ENCODE measurements at regions not wholly inside any gene's neighbourhood (a gene's known extent, or its start where the extent isn't known, plus 50 kb on each side); places are given as distances from the start of the nearest gene placed in this dataset.

DNA sequence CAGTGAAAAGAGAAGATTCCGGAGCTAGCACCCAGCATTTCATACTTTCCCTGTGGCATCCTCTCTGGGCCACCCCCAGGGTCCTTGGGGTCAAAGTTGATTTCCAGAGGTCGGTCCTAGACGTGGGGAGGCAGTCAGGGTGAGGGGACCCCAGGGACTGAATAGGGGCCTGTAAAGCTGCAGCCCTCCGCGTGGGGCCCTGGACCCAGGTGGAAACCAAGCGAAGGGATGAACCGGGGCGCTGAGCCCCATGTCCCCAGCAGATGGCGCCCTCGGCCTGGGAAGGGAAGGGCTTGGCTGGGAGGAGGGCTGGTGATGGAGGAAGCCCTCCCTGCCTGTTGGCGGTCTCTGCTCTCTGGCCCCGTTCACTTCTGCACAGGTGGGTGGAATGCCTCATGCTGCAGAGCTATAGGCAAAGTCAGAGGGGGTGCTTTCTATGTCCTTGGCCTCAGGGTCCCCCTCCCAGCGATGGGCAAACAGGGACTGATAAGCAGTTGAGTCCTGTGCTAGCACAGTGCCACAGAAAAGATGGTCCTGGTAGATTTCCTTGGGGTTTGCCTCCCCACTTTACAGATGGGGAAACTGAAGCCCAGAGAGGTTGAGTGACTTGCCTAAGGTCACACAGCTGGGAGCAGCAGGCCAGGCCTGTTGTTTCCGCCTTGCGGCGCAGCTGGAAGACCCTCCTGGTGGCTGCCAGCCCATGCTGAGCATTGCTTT, 163.4 kb upstream of the CIBAR2 start:
- Mint-ChIP-seq H3K27me3 (peaks cover 10% of the 10 kb centered on the region), H3K4me1 (no peaks in the 10 kb centered on the region), H3K9me3 (no peaks in the 10 kb centered on the region), H3K4me3 (no peak overlapping the region), H3K27ac (no peak overlapping the region), H3K36me3 (ENCODE audit: low read depth) (no peaks in the 10 kb centered on the region)
- ATAC-seq (replicated peaks) = peak; percentile 59

DNA sequence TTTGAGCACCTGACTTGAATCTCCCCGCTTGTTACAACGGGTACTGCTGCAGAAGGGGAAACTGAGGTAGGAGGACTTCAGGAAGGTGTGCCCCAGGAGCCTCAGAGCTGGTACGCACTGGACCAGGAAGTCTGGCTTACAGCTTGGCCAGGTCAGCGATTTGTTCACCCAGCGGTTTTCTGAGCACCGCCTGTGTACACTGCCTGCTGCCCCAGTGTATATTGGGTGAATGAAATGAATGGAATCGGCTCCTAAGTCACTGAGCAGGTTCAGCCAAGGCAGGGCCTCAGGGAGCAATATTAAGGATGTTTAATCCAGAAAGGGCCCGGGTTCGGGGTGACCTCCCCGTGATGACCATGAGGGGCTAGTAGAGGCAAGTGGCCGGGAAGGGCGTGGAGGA, 164.0 kb upstream of the CIBAR2 start:
- Mint-ChIP-seq H3K27ac (no peak overlapping the region), H3K4me1 (no peaks in the 10 kb centered on the region), H3K36me3 (ENCODE audit: low read depth) (no peaks in the 10 kb centered on the region), H3K9me3 (no peaks in the 10 kb centered on the region), H3K27me3 (peaks cover 5% of the 10 kb centered on the region), H3K4me3 (no peak overlapping the region)
- no peak for ATAC-seq (replicated peaks)

DNA sequence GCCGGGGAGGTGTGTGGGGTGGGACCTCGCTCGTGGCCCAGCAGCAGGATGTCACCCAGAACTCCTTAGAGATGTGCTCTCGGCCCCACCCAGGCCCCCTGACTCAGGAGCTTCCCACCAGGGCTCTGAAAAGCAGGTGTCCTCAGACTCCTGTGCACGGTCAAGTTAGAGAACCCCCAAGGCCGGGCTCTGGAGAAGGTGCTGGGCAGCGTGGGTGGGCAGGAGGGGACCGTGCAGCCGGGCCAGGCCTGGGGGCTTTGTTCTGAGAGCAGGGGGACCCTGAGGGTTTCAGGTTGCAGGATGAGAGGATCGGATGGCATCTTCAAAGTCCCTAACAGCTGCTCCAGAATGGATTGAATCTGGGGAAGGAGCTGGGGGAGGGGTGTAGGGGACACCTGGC, 164.4 kb upstream of the CIBAR2 start:
- ATAC-seq (replicated peaks) = no peak
- Mint-ChIP-seq H3K27ac (no peak overlapping the region), H3K4me1 (no peaks in the 10 kb centered on the region), H3K36me3 (ENCODE audit: low read depth) (no peaks in the 10 kb centered on the region), H3K9me3 (no peaks in the 10 kb centered on the region), H3K4me3 (no peak overlapping the region), H3K27me3 (peaks cover 3% of the 10 kb centered on the region)

DNA sequence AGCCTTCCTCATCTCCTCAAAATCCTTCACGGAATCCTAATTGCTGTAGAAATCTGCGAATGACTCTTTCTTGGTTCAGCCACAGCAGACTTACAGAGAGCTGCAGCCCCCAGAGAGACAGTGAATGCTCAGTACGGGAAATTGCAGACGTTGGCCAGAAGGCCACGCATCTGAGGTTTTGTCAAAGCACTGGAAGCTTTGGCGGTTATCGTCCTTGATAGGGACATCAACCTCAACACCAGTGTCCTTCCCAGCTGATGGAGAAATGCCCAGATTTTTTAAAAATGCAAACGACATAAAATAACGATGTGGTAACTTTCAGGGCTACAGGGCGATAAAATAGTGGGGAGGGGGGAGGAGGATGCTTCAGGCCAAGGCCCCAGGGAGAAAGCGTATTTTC, 166.6 kb upstream of the CIBAR2 start:
- Mint-ChIP-seq H3K9me3 (no peaks in the 10 kb centered on the region), H3K36me3 (ENCODE audit: low read depth) (no peaks in the 10 kb centered on the region), H3K4me1 (no peaks in the 10 kb centered on the region), H3K27me3 (no peaks in the 10 kb centered on the region), H3K4me3 (no peak overlapping the region), H3K27ac (no peak overlapping the region)
- no peak for ATAC-seq (replicated peaks)

DNA sequence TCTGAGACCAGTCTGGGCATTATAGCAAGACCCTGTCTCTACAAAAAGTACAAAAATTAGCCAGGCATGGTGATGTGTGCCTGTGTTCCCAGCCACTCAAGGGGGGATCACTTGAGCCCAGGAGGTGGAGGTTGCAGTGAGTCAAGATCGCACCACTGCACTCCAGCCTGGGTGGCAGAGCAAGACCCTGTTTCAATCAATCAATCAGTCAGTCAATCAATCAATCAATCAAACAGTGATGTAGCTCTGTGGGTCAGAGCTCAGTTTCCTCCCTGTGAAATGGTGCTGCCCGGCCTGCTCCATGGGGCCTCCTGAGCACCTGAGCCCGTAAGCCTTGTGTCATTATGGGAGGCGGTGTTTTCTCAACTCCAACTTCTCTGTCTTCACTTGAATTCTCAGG, 167.1 kb upstream of the CIBAR2 start:
- H3K27me3 Mint-ChIP-seq = no peaks in the 10 kb centered on the region

DNA sequence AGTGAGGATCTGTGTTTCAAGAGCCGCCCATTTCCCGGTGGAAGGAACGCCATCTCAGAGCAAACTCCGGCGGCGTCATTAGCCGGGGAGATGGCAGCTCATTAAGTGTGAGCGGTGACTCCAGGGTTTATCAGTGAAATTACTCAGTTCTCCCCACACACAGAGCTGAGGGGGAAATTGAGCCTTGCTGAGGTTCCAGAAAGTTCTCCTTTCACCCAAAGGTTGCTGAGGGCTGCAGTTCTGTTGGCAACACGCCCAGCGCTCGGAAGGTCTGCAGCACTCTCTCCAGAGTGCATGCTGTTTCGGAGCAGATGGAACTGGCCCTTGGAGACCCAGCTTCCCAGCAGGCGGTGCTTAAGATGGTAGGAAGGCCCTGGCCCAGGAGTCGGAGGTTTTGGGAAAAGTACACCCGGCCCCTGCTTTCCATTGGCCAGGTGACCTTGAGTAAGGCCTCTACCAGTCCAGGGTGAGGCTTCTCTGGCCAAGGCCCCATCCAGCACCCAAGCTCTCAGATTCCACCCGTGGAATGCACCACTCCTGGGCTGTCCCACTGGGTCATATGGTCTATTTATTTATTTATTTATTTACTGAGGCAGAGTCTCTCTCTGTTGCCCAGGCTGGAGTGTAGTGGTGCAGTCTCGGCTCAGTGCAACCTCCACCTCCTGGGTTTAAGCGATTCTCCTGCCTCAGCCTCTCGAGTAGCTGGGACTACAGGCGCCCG, 167.7 kb upstream of the CIBAR2 start:
- ATAC-seq (replicated peaks) = no peak
- no peaks in the 10 kb centered on the region for H3K36me3 Mint-ChIP-seq (ENCODE audit: low read depth)
- H3K27me3 Mint-ChIP-seq = no peaks in the 10 kb centered on the region
- no peak overlapping the region for H3K27ac Mint-ChIP-seq
- no peak overlapping the region for H3K4me3 Mint-ChIP-seq
- H3K9me3 Mint-ChIP-seq = no peaks in the 10 kb centered on the region
- no peaks in the 10 kb centered on the region for H3K4me1 Mint-ChIP-seq

More for the DNA sequence above, 167.1 kb upstream of the CIBAR2 start:
- H3K27ac Mint-ChIP-seq = no peak overlapping the region
- H3K9me3 Mint-ChIP-seq = no peaks in the 10 kb centered on the region
- no peak for ATAC-seq (replicated peaks)
- no peaks in the 10 kb centered on the region for H3K4me1 Mint-ChIP-seq
- H3K4me3 Mint-ChIP-seq = no peak overlapping the region
- no peaks in the 10 kb centered on the region for H3K36me3 Mint-ChIP-seq (ENCODE audit: low read depth)

DNA sequence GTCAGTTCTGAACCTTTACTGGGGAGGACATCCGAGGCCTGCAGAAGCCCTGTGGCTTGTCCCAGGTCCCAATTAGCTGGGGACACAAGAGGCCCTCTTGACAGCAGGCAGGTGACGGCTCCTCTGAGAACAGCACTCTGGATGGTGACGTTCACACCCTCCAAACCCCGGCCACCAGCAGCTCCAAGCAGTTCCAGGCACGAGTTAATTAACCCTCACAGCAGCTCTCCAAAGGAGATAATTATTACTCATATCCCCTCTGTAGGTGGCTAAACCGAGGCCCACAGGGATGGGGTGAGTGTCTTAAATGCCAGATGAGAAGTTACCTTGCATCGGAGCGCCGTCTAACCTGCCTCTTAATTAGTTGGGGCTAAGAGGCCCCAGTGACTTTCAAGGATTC, 168.9 kb upstream of the CIBAR2 start:
- H3K4me1 Mint-ChIP-seq = no peaks in the 10 kb centered on the region

DNA sequence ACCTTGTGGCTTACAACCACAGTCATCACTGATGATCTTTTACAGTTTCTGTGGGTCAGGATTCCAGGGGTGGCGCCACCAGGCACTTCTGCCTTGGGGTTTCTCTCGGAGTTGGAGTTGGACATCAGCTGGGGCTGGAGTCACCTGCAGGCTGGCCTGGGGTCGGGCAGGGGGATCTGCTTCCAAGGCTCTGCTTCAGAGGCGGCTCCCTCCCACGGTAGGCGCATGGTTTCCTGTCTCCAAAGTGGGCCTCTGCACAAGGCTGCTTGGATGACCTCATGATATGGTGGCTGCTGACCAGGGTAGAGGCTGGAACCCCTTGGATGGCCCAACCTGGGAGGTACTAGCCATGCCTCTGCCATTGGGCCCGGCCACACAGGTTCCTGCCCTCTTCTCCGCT, 170.6 kb upstream of the CIBAR2 start:
- Mint-ChIP-seq H3K36me3 (ENCODE audit: low read depth) (no peaks in the 10 kb centered on the region), H3K4me3 (no peak overlapping the region), H3K27ac (no peak overlapping the region), H3K9me3 (no peaks in the 10 kb centered on the region), H3K27me3 (no peaks in the 10 kb centered on the region), H3K4me1 (no peaks in the 10 kb centered on the region)
- no peak for ATAC-seq (replicated peaks)

More for the DNA sequence above, 168.9 kb upstream of the CIBAR2 start:
- no peaks in the 10 kb centered on the region for H3K27me3 Mint-ChIP-seq
- H3K36me3 Mint-ChIP-seq (ENCODE audit: low read depth) = no peaks in the 10 kb centered on the region
- no peak overlapping the region for H3K4me3 Mint-ChIP-seq
- ATAC-seq (replicated peaks) = no peak
- no peaks in the 10 kb centered on the region for H3K9me3 Mint-ChIP-seq
- no peak overlapping the region for H3K27ac Mint-ChIP-seq

DNA sequence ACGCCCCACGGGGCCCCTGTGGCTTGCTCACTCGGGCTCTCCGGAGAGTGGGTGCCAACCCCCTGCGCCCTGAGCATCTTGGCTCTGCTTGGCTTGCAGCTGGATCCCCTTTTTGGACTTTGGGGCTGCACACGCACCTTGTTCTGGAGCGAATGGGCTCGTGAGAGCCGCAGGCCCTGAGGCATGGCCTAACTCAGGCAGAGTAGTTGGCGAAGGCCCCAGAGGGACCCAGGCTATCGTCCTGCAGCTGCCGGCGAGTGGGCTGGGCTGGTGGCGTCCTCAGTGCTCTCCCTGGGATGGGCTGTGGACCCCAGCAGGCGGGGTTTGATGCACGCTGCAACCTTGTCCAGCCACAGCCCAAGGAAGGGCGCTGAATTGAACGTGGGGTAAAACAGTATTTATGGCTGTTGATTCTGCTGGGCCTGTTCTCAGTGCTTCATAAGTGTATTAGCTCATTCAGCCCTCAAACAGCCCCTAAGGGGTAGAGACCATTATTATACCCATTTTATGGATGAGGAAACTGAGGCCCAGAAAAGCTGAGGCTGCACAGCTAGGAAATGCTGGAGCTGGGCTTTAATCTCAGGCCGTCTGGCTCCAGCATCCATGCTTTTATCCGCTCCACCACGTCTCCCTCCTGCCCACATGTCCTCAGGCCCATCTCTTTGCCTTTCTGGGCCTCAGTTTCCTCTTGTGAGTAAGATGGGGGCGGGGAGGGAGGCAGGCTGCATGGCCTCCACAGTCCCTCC, 171.2 kb upstream of the CIBAR2 start:
- Mint-ChIP-seq H3K9me3 (no peaks in the 10 kb centered on the region), H3K4me1 (no peaks in the 10 kb centered on the region), H3K27ac (no peak overlapping the region), H3K27me3 (no peaks in the 10 kb centered on the region), H3K4me3 (no peak overlapping the region), H3K36me3 (ENCODE audit: low read depth) (no peaks in the 10 kb centered on the region)
- ATAC-seq (replicated peaks) = no peak

DNA sequence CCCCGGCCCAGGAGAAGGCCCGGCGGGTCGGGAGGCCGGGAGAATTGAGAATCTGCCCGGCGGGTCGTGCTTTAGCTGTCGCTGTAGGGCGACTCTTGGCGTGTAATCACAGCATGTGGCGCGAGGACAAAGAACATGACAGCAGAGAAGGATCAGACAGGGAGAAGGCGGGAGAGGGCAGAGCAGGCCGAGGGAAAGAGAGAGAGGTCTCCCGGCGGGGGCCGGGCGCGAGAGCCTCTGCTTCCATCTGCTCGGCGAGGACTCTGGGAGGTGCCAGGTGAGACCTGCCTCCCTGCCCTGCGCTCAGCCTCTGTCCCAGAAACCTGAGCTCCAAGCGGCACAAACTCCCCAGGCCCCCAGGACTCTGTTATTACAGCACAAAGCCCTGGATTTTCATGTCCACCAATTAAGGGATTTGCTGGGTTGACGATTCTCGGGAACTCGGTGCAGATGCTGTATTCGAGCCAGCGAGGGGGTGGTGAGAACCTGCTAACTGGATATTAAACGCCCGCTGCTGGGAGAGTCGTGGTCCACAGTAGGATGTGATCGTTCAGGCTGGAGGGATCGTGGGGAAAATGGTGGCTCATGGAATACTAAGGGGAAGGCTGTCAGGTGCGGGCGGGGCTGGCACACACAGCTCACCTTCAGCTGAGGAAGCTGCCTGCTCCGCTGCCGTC, 172.0 kb upstream of the CIBAR2 start:
- Mint-ChIP-seq H3K4me1 (no peaks in the 10 kb centered on the region), H3K9me3 (no peaks in the 10 kb centered on the region), H3K4me3 (no peak overlapping the region), H3K27me3 (no peaks in the 10 kb centered on the region), H3K27ac (no peak overlapping the region), H3K36me3 (ENCODE audit: low read depth) (no peaks in the 10 kb centered on the region)
- ATAC-seq (replicated peaks) = no peak

DNA sequence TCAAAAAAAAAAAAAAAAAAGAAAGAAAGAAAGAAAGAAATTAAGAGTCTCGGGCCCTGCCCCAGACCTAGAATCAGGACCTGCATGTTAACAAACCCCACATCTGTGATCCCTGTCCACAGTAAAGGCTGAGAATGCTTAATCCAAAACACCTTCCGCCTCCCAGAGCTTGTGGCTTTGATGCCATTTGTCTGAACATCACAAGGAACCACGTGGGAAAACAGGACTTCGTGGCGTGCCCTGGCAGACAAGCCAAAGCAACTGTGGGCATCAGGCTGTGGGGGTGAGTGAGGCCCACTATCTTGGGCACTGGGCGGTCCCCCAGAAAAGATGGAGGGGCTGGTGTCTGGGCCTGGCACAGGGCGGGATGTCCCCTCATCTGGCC, 173.4 kb upstream of the CIBAR2 start:
- H3K27me3 Mint-ChIP-seq = no peaks in the 10 kb centered on the region
- no peaks in the 10 kb centered on the region for H3K4me1 Mint-ChIP-seq
- H3K9me3 Mint-ChIP-seq = no peaks in the 10 kb centered on the region
- H3K36me3 Mint-ChIP-seq (ENCODE audit: low read depth) = no peaks in the 10 kb centered on the region
- H3K27ac Mint-ChIP-seq = no peak overlapping the region
- no peak for ATAC-seq (replicated peaks)
- H3K4me3 Mint-ChIP-seq = no peak overlapping the region

DNA sequence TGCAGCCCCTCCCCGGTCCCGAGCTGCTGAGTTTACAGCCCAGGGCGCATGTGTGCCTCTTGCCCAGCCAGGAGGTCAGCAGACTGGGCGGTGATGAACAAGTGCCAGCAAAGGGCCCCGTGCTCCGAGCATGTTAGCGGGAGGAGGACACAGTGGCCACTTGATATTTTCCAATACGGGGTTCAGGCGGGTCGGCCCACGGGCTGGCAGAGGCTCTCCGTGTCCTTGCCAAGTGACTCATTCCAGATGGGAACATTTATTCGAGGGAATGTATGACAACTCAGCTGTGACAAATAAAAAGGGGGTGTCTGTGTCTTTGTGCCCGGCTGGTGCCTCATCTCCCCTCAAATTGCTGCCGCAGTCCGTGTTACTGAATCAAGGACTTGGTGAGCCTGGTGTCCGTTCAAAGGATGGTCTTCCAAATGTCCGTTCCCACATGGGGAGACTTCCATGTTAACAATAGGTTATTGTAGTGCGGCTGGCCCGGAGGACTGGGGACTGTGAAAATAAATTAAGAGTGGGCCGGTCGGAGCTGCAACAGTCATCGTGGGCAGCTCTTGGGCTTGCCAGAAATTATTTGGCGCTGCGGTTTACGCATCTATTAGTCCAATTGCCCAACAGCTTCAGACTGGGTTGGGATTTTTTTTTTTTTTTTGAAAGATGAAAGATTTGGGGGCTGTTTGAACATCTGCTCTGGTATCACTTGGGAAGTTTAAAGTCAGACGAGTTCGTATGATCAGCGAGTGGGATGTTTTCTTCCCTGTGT, 174.0 kb upstream of the CIBAR2 start:
- no peaks in the 10 kb centered on the region for H3K27me3 Mint-ChIP-seq
- no peaks in the 10 kb centered on the region for H3K4me1 Mint-ChIP-seq
- no peak overlapping the region for H3K27ac Mint-ChIP-seq
- H3K4me3 Mint-ChIP-seq = no peak overlapping the region
- H3K36me3 Mint-ChIP-seq (ENCODE audit: low read depth) = no peaks in the 10 kb centered on the region
- H3K9me3 Mint-ChIP-seq = no peaks in the 10 kb centered on the region
- ATAC-seq (replicated peaks) = no peak

DNA sequence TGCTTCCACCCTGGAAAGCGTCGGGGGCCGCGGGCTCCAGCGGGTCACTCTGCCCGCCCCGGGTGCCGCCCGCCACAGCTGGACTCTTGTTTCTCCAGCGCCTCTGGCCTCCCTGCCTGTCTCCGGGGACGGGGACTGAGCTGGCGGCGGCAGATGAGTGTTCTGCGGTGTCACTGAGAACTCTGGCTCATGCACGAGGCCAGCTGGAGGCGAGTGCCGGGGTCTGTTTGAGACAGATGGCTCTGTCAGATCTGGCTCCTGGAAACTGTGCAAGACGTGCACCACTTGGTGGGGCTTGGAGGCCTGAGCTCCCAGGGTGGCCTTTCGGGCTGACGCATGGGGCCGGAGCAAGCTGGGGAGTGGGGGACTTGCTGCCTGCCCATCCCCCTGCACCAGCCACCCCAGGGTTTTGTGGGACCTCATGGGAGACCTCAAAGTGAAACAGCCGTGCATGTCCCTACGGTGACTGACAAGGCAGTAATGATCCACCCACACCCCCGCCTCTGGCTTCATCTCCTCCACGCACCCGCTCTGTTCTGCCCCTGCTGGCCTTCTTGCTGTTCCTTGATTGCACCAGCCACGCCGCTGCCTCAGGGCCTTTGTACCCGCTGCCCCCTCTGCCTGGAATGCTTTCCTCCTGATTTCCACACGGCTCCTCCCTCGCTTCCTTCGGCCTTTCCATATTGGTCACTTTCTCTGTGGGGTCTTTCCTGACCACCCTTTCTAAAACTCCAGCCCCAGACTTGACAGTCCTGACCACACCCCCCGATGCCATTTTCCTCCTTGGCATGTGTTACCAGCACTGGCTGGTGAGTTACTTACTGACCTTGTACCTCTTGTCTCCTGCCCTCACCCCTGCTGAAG, 174.9 kb upstream of the CIBAR2 start:
- H3K36me3 Mint-ChIP-seq (ENCODE audit: low read depth) = no peaks in the 10 kb centered on the region
- no peak for ATAC-seq (replicated peaks)
- H3K4me3 Mint-ChIP-seq = no peak overlapping the region
- no peaks in the 10 kb centered on the region for H3K4me1 Mint-ChIP-seq
- no peaks in the 10 kb centered on the region for H3K9me3 Mint-ChIP-seq
- no peaks in the 10 kb centered on the region for H3K27me3 Mint-ChIP-seq
- H3K27ac Mint-ChIP-seq = no peak overlapping the region
